HG02588 (cell line): ENCODE measurements at regions not wholly inside any gene's neighbourhood (a gene's known extent, or its start where the extent isn't known, plus 50 kb on each side); places are given as distances from the start of the nearest gene placed in this dataset.

ENCODE experiments used
- ATAC-seq: cut with Tn5 transposase; IDR thresholded peaks from one replicate; pipeline ENCODE4 v1.9.1; 2021; ENCODE audit warnings: mild to moderate bottlenecking, moderate library complexity; ENCODE audit not compliant: unreplicated experiment

GRCh38 chr7:35399840-35400239 is 145.9 kb upstream of the TBX20 start:
- ATAC-seq: no peak

DNA sequence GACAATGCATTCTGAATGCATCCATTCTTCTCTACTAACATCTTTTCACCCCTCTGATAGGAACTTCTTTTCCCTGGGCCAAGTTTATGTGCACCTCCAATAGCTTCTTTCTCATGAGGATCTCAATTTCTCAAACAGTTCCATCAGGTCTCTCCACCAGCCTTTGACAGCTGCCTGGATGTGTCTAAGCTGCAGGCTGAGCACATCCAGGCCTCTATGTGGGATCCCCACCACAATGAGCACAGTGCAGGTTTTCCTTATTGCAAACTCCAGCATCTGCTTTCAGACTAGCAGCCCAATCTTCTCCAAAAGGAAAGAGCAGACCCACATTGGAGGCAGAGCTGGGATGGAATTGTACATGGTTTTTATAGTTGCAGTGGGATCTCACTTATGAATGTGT is 145.3 kb upstream of the TBX20 start:
- no peak for ATAC-seq

DNA sequence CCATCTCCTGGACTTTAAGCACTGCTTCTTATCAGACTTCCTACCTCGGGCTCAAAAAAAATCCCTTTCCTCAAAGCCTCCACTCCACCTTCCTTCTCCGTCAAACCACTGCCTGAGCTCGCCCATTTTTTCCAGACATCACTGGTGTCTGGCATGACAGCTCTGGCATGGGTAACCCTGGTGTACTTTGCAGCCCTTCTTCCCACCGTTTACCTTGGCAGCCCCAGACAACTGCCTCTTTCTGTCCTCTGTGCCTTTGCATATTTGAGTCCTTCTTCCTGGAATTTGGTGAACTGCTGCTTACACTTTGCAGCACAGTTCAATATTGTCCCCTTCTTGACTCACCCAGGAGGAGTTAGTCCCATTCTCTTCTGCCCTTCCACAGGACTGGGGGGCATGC is 144.6 kb upstream of the TBX20 start:
- no peak for ATAC-seq

- ATAC-seq: no peak
These were observed 136.2 kb upstream of the TBX20 start for GRCh38 chr7:35390146-35390545.

DNA sequence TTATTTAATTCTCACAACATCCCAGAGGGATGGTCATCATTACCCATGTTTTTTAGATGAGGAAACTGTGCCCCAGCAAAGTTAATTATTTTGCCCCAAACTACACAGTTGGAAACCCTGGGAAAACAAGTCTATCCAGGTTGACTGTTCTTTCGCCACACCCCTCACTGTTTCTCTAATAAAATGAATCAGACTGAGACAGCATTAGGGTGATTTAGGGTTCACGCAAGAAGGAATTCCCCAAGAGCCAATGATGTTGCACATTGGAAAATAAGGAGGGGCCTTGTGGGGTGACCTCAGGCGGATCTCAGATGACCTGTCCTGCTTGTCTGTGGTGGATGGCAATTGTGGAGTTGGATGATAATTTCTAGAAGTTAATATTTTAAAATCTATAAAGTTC is 135.7 kb upstream of the TBX20 start:
- no peak for ATAC-seq

GRCh38 chr7:35386816-35387706 is 133.2 kb upstream of the TBX20 start:
- no peak for ATAC-seq

- ATAC-seq: no peak
These were observed 132.3 kb upstream of the TBX20 start for GRCh38 chr7:35386082-35386815.

DNA sequence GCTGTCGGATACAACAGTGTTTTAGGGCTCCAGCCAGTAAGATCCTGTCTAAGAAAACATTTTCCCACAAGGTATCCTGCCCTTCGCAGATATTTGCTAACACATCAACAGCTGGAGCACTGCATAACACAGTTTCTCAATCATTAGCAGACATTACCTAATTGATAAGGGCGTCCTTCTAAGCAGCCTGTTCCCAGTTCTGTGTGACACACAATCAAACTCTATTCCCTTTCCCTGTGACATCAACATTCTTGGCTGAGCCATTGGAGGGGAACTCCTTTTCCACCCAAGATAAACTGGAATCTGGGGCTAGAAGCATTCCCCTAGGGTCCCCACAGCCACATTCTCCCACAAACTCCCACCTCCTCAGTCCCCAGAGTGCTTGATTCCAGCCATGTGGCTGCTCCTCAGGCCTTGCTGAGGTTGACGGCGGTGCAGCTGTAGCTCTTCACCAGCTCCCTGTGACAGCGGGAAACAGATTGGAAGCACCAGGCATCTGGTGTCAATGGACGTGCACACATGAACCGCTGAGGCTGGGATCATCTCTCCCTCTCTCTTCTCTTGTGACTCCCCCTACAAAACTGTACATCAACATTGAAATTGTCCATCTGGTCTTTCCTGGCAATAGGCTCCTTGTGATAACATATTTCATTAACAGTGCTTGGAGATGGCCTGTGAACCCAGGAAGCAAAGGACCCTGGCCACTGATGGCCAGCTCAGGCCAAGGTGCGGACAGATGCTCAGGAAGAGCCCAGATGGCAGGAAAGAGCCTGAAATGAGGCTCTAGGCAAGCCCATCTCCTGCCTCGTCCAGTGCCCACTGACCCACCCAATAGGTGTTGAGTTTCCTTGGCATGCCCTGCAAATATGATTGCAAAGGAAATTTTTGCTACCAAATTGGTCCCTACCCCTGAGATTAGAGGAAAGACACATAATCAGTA is 131.1 kb upstream of the TBX20 start:
- no peak for ATAC-seq

DNA sequence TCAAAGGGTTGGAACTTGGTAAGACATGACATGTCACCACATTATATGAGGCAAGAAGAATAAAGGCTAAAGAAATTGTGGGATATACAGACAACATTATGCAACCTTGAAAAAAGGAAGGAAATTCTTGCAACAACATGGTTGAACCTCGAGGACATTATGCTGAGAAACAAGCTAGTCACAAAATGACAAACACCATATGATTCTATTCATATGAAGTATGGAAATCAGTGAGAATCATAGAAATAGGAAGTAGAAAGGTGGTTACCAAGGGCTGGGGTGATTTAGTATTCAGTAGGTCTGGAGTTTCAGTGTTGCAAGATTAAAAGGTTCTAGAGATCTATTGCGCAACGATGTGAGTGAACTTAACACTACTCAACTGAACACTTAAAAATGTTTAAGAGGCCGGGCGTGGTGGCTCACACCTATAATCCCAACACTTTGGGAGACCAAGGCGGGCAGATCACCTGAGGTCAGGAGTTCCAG is 126.9 kb upstream of the TBX20 start:
- no peak for ATAC-seq

GRCh38 chr7:35379481-35379880 is 125.6 kb upstream of the TBX20 start:
- no peak for ATAC-seq

DNA sequence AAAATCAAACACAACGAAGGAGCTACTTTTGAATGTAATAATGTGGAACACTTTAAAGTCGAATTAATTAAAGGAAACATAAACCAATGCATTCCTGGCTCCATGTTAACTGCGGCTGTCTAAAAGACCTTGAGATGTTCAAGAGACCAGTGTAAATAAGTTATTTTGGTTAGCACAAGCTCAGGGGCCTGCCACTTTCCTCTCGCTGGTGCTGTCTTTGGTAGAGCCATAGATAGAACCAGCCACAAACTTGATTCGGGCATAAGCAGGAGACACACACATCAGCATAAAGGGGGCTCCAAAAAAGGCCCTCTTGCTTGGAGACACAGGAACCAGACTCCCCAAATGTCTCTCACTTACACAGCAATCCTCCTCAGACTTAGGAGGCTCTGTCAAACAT is 121.6 kb upstream of the TBX20 start:
- ATAC-seq: no peak

DNA sequence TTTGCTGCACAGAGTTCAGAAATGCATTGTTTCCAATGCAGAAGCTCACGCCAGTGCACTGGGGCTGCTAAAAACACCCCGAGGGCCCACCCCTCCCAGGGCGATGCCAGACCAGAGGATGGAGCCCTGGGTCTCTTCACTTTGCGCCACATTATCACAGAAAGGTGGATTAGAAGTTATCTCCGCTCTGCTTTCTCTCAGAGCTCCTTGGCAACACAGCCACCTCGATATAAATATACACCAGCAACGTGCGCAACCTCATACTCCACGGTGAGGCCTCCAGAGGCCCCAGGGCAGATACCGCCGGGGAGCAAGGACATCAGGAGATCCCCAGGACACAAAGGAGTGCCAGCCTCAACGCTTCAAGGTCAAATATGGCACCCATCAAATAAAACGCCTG is 121.0 kb upstream of the TBX20 start:
- ATAC-seq: no peak

- ATAC-seq: no peak
These were observed 117.3 kb upstream of the TBX20 start for GRCh38 chr7:35371221-35371620.

- ATAC-seq: no peak
These were observed 116.8 kb upstream of the TBX20 start for GRCh38 chr7:35370687-35371086.

GRCh38 chr7:35366167-35367155 is 112.6 kb upstream of the TBX20 start:
- no peak for ATAC-seq

DNA sequence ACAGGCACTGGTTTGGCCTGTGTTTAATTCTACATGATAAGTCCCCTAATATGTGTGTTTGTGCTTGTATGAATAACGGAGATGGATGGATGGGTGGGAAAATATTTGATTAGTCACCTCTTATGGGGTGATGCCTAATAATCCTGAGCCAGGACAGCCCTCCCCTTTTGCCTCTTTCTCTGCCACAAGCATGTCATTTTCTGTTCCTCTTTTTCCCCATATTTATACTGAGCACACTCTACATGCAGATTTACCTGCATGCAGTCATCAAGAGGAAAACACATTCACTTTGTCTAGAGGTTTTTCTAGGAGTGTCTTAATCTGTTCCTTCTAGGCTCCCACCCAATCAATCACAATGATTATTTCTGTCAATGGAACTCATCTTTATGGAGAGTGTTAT is 111.6 kb upstream of the TBX20 start:
- ATAC-seq: no peak

- ATAC-seq: no peak
These were observed 108.4 kb upstream of the TBX20 start for GRCh38 chr7:35362341-35362740.

DNA sequence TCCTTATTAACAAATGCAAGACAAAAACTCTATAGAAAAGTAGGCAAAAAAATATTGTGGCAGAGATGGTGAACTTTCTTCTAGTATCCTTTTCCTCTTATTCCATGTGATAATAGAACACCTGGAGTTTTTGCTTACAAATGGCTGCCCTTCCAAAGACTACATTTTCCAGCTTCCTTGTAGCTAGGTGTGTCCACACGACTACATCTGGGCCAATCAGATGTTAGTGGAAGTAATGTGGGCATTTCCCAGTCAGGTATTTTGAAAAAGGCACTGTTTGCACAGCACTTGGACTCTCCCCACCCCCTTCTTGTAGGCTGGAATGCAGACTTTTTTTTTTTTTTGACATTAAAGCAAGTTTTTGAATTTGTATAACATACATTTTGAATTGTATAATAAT is 105.5 kb upstream of the TBX20 start:
- ATAC-seq: no peak

DNA sequence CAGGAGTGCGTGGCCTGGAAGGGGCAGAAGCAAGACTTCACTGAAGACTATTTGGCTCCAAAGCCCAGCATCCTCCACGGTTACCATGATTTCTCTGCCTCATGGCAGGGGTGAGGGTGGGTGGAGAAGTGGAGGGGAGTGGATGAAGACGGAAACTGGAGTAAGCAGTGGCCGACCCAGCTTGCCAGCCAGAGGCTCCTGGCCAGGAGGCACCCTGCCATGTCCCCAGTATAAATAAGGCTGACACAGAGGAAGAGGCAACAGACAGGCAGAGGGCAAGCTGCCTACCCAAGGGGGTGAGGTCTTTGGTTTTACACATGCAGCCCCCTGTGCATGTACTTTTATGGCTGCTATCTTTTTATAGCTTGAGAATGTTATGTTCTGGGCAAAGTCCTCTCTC is 102.6 kb upstream of the TBX20 start:
- no peak for ATAC-seq

DNA sequence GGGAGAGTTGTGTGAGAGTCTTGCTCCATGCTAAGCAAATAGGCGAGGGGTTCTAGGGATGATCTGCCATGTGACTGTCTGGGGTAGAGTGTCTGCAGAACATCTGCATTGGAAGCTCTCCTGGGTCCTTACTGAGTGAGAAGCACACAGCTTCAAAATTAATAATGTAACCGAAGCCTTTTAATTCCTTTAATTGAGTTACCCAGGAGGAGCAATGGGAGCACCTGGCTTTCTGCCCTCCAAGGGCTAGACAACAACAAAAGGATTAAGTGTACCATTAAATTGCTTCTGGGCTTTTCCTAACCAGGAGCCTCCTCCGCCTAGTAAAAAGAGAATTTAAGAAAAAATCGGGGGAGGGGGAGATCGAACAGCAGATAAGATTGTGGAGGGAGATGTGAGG is 102.0 kb upstream of the TBX20 start:
- no peak for ATAC-seq
